ENCODE measurements at regions not wholly inside any gene's neighbourhood (a gene's known extent, or its start where the extent isn't known, plus 50 kb on each side); places are given as distances from the start of the nearest gene placed in this dataset.
"Not testable (repeated sequence)": the region's sequence is repeated elsewhere in the genome, so short reads cannot be mapped to it uniquely, and the experiment has no call there.

DNA sequence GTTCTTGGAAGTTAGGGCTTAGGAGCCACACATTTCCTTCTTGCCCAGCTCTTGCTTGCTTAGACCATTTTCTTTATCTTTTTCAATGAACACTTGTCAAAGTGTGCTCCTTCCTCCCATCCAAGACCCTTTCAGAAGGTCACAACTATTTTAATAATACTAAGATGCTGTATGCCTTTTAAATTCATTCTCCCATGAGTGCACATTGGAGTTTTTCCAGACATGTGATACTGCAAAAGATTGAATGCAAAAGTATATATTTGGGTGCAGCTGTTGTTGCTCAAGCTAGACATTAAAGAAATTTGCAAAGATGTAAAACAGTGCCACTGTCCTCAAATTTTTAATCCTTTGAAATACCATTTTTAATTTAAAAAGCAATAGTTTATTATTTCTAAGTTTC lies 69.3 kb upstream of the TNRC6B start:
- Histone ChIP-seq H3K4me3 (IDR thresholded peaks at IDR 0.05; ENCODE audit: insufficient read depth, low read depth, low read length) (no peak overlapping the region), H3K9ac (no peak overlapping the region), H3K4me2 (peak overlapping the region; percentile 62; the same call in 1 of the 2 replicates), H3K36me3 (ENCODE audit: insufficient read depth) (no peaks in the 10 kb centered on the region), H3K27ac (peak overlapping the region; percentile 25; the same call in 1 of the 2 replicates), H4K20me1 (ENCODE audit: insufficient read depth) (no peaks in the 10 kb centered on the region), H3K79me2 (ENCODE audit: insufficient read depth, low read depth) (peaks cover 4% of the 10 kb centered on the region; the same call in 1 of the 2 replicates), H3K4me1 (ENCODE audit: low read depth, poor library complexity, severe bottlenecking) (peaks cover 23% of the 10 kb centered on the region), H2AFZ (ENCODE audit: low read depth) (peak overlapping the region; percentile 25; the same call in 1 of the 2 replicates), H3K27me3 (ENCODE audit: insufficient read depth, low read depth) (no peaks in the 10 kb centered on the region)
- TF ChIP-seq, protein P1, sequence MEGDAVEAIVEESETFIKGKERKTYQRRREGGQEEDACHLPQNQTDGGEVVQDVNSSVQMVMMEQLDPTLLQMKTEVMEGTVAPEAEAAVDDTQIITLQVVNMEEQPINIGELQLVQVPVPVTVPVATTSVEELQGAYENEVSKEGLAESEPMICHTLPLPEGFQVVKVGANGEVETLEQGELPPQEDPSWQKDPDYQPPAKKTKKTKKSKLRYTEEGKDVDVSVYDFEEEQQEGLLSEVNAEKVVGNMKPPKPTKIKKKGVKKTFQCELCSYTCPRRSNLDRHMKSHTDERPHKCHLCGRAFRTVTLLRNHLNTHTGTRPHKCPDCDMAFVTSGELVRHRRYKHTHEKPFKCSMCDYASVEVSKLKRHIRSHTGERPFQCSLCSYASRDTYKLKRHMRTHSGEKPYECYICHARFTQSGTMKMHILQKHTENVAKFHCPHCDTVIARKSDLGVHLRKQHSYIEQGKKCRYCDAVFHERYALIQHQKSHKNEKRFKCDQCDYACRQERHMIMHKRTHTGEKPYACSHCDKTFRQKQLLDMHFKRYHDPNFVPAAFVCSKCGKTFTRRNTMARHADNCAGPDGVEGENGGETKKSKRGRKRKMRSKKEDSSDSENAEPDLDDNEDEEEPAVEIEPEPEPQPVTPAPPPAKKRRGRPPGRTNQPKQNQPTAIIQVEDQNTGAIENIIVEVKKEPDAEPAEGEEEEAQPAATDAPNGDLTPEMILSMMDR (conservative IDR thresholded peaks at IDR 0.05; ENCODE audit: low read depth, low read length), result no peak

DNA sequence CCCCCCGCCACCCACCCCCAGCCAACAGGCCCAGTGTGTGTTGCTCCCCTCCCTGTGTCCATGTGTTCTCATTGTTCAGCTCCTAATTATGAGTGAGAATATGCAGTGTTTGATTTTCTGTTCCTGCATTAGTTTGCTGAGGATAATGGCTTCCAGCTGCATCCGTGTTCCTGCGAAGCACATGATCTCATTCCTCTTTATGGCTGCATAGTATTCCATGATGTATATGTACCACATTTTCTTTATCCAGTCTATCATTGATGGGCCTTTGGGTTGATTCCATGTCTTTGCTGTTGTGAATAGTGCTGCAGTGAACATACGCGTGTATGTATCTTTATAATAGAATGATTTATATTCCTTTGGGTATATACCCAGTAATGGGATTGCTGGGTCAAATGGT lies 68.8 kb upstream of the TNRC6B start:
- not testable (repeated sequence) for H4K20me1 ChIP-seq (ENCODE audit: insufficient read depth); H3K9ac ChIP-seq; H3K27ac ChIP-seq; H3K4me3 ChIP-seq (IDR thresholded peaks at IDR 0.05; ENCODE audit: insufficient read depth, low read depth, low read length); H3K79me2 ChIP-seq (ENCODE audit: insufficient read depth, low read depth); H3K4me2 ChIP-seq; H3K36me3 ChIP-seq (ENCODE audit: insufficient read depth); H3K27me3 ChIP-seq (ENCODE audit: insufficient read depth, low read depth); H2AFZ ChIP-seq (ENCODE audit: low read depth)
- peaks cover 23% of the 10 kb centered on the region for H3K4me1 ChIP-seq (ENCODE audit: low read depth, poor library complexity, severe bottlenecking)

DNA sequence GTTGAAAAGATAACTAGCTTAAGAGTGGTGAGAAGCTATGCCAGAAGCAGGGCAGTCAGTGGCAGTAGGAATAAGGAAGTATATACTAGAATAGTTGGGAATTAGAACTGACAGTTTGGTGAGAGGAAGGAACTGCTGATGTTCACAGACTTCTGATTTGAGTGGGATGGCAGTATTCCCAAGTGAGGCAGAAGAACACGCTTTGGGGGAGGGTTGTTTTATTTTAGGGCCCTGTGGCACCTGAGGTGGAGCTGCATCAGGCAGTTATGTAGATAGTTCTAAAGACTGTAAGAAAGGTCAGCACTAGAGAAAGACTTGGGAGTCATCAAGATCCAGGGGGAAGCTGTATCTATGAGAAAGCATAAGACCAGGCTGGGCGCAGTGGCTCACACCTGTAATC lies 66.3 kb upstream of the TNRC6B start:
- Histone ChIP-seq H2AFZ (ENCODE audit: low read depth) (no peak overlapping the region), H4K20me1 (ENCODE audit: insufficient read depth) (no peaks in the 10 kb centered on the region), H3K4me1 (ENCODE audit: low read depth, poor library complexity, severe bottlenecking) (peaks cover 23% of the 10 kb centered on the region), H3K79me2 (ENCODE audit: insufficient read depth, low read depth) (peaks cover 4% of the 10 kb centered on the region; the same call in 1 of the 2 replicates), H3K27me3 (ENCODE audit: insufficient read depth, low read depth) (no peaks in the 10 kb centered on the region), H3K36me3 (ENCODE audit: insufficient read depth) (no peaks in the 10 kb centered on the region), H3K4me3 (IDR thresholded peaks at IDR 0.05; ENCODE audit: insufficient read depth, low read depth, low read length) (no peak overlapping the region), H3K4me2 (no peak overlapping the region), H3K27ac (no peak overlapping the region), H3K9ac (no peak overlapping the region)
- TF ChIP-seq, protein P1 (conservative IDR thresholded peaks at IDR 0.05; ENCODE audit: low read depth, low read length), result no peak

DNA sequence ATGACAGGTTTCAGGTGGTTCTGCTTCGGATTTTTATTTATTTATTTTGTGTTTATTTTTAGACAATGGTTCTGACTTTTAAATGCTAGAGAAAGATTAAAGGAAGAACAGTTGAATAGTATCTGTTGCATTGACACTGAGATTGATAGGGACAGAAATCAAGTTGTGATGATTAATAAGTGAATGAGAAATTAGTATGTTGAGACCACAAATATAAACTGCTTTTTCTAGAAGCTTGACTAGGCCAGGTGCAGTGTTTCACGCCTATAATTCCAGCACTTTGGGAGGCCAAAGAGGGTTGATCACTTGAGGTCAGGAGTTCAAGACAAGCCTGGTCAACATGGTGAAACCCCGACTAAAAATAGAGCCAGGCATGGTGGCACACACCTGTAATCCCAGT lies 65.1 kb upstream of the TNRC6B start:
- peaks cover 14% of the 10 kb centered on the region for H3K4me1 ChIP-seq (ENCODE audit: low read depth, poor library complexity, severe bottlenecking)
- H3K36me3 ChIP-seq (ENCODE audit: insufficient read depth), result no peaks in the 10 kb centered on the region
- no peak overlapping the region for H3K27ac ChIP-seq
- no peak overlapping the region for H2AFZ ChIP-seq (ENCODE audit: low read depth)
- no peaks in the 10 kb centered on the region for H4K20me1 ChIP-seq (ENCODE audit: insufficient read depth)
- no peak overlapping the region for H3K4me2 ChIP-seq
- H3K27me3 ChIP-seq (ENCODE audit: insufficient read depth, low read depth), result 0 out of 2 replicates have a peak, but pooled peaks cover 2% of the 10 kb centered on the region
- no peak overlapping the region for H3K4me3 ChIP-seq (IDR thresholded peaks at IDR 0.05; ENCODE audit: insufficient read depth, low read depth, low read length)
- TF ChIP-seq, protein P1 (conservative IDR thresholded peaks at IDR 0.05; ENCODE audit: low read depth, low read length), result no peak
- no peak overlapping the region for H3K9ac ChIP-seq
- H3K79me2 ChIP-seq (ENCODE audit: insufficient read depth, low read depth), result peaks cover 4% of the 10 kb centered on the region; the same call in 1 of the 2 replicates

DNA sequence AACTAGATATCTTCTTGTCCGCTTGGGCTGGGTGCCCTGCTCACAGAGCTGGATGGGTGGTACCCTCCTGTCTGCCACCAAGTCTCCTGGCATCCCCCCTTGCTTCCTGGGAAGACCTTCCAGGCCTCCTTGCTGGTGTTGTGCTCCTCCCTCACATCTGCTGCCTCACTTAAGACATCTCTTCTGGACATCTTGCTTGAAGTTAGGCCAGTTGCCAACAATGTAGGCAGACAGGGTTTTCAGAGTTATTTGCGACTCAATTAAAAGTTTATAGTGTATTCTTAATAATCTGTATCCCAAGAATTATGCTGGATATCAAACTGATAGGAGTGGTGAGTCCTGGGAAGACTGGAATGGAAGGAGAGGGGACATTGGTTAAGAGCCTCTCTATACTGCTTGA lies 64.0 kb upstream of the TNRC6B start:
- peaks cover 4% of the 10 kb centered on the region; the same call in 1 of the 2 replicates for H3K79me2 ChIP-seq (ENCODE audit: insufficient read depth, low read depth)
- H3K4me2 ChIP-seq, result no peak overlapping the region
- H3K4me3 ChIP-seq (IDR thresholded peaks at IDR 0.05; ENCODE audit: insufficient read depth, low read depth, low read length), result no peak overlapping the region
- peaks cover 11% of the 10 kb centered on the region for H3K4me1 ChIP-seq (ENCODE audit: low read depth, poor library complexity, severe bottlenecking)
- no peak overlapping the region for H3K9ac ChIP-seq
- TF ChIP-seq, protein P1 (conservative IDR thresholded peaks at IDR 0.05; ENCODE audit: low read depth, low read length), result no peak
- no peaks in the 10 kb centered on the region for H3K36me3 ChIP-seq (ENCODE audit: insufficient read depth)
- H3K27me3 ChIP-seq (ENCODE audit: insufficient read depth, low read depth), result 0 out of 2 replicates have a peak, but pooled peaks cover 2% of the 10 kb centered on the region
- H3K27ac ChIP-seq, result no peak overlapping the region
- H2AFZ ChIP-seq (ENCODE audit: low read depth), result no peak overlapping the region
- H4K20me1 ChIP-seq (ENCODE audit: insufficient read depth), result no peaks in the 10 kb centered on the region

All from KMS-11 (cell line).